Keratinocyte (primary cell): ENCODE measurements at regions not wholly inside any gene's neighbourhood (a gene's known extent, or its start where the extent isn't known, plus 50 kb on each side); places are given as distances from the start of the nearest gene placed in this dataset.

Source experiments
- DNase-seq: peaks from one replicate; pipeline ENCODE4 v3.0.0-alpha.2; 2011; ENCODE audit warnings: low read depth, missing footprints, low spot score
- FAIRE-seq: peaks from 2 replicates; lab custom pipeline; 2011; peaks lifted over from hg19 to GRCh38; lab: Jason Lieb, UNC
- H2AFZ ChIP-seq: 2 replicates; pipeline ENCODE4 v1.6.0; 2012; ENCODE audit warnings: low read length, control low read depth, inconsistent platforms; ENCODE audit not compliant: control insufficient read depth
- H3K27ac ChIP-seq: 2 replicates; pipeline ENCODE4 v1.5.1; 2011; ENCODE audit warnings: low read length; ENCODE audit not compliant: control insufficient read depth, insufficient read depth
- H3K27me3 ChIP-seq: 3 replicates; pipeline ENCODE4 v1.6.0; 2011; ENCODE audit warnings: low read length; ENCODE audit not compliant: control insufficient read depth, insufficient read depth; ENCODE audit errors: extremely low read depth
- H3K36me3 ChIP-seq, 2 experiments: 2 replicates in 1 of 2; 3 replicates in 1 of 2; pipeline ENCODE4 v1.5.1; 2011; ENCODE audit warnings: low read length in 2 of 2, mild to moderate bottlenecking in 1 of 2; ENCODE audit not compliant: control insufficient read depth in 2 of 2, insufficient read depth in 2 of 2; ENCODE audit errors: extremely low read depth in 1 of 2
- H3K4me1 ChIP-seq: 3 replicates; pipeline ENCODE4 v1.5.1; 2011; ENCODE audit warnings: low read length; ENCODE audit not compliant: control insufficient read depth, insufficient read depth; ENCODE audit errors: extremely low read depth
- H3K4me2 ChIP-seq: 3 replicates; pipeline ENCODE4 v1.6.0; 2011; ENCODE audit warnings: low read depth, low read length; ENCODE audit not compliant: control insufficient read depth, insufficient read depth; ENCODE audit errors: extremely low read depth
- H3K4me3 ChIP-seq, 3 experiments: fragments of 200-600 bp in 1 of 3; sonication (generic) in 1 of 3; 2 replicates in 2 of 3; 3 replicates in 1 of 3; pipeline ENCODE4 v1.5.1; 2011 to 2016; ENCODE audit warnings: low read length in 3 of 3, mild to moderate bottlenecking in 3 of 3, control low read depth in 2 of 3, inconsistent platforms in 1 of 3, low read depth in 1 of 3, mixed read lengths in 1 of 3, mixed run types in 1 of 3, moderate library complexity in 1 of 3; ENCODE audit not compliant: control insufficient read depth in 2 of 3, insufficient read depth in 2 of 3; ENCODE audit errors: extremely low read depth in 1 of 3
- H3K79me2 ChIP-seq: 2 replicates; pipeline ENCODE4 v1.6.0; 2012; ENCODE audit warnings: low read length; ENCODE audit not compliant: control insufficient read depth, insufficient read depth
- H3K9ac ChIP-seq: 3 replicates; pipeline ENCODE4 v1.6.0; 2011; ENCODE audit warnings: low read length; ENCODE audit not compliant: control insufficient read depth, insufficient read depth; ENCODE audit errors: extremely low read depth
- H3K9me1 ChIP-seq: 3 replicates; pipeline ENCODE4 v1.6.0; 2011; ENCODE audit warnings: low read length; ENCODE audit not compliant: control insufficient read depth, insufficient read depth; ENCODE audit errors: extremely low read depth
- H3K9me3 ChIP-seq: 2 replicates; pipeline ENCODE4 v1.5.1; 2012; ENCODE audit warnings: low read depth, low read length; ENCODE audit not compliant: control insufficient read depth
- H4K20me1 ChIP-seq: 3 replicates; pipeline ENCODE4 v1.6.0; 2011; ENCODE audit warnings: low read length; ENCODE audit not compliant: control insufficient read depth, insufficient read depth; ENCODE audit errors: extremely low read depth
- EZH2 ChIP-seq: IDR thresholded peaks from one replicate; pipeline ENCODE4 v1.6.1; 2012; ENCODE audit warnings: inconsistent platforms, mild to moderate bottlenecking, low read length, moderate library complexity
- dilution Hi-C: fragments of 300-500 bp; cut with MboI; formaldehyde crosslinking; loops from one replicate; pipeline ENCODE4 v1.7.0; 2020; ENCODE audit warnings: low sequenced_read_pairs; ENCODE audit not compliant: extremely low pct_ligation_motif_present
- TF ChIP-seq, protein P1 (sequence below), 3 experiments: IDR thresholded peaks in 1 of 3; conservative IDR thresholded peaks in 1 of 3; optimal IDR thresholded peaks in 1 of 3; 2 replicates in 2 of 3; 3 replicates in 1 of 3; pipeline versions ENCODE3 to v1.5.1; 2011; ENCODE audit warnings: low read length in 3 of 3, mild to moderate bottlenecking in 3 of 3, moderate library complexity in 2 of 3, control low read depth in 1 of 3, inconsistent platforms in 1 of 3; ENCODE audit not compliant: insufficient read depth in 2 of 3; ENCODE audit errors: extremely low read depth in 1 of 3

- H2AFZ ChIP-seq = no peak overlapping the region
- no peak overlapping the region for H3K4me3 ChIP-seq
- H3K9me1 ChIP-seq = no peaks in the 10 kb centered on the region
- H3K4me1 ChIP-seq = no peaks in the 10 kb centered on the region
- H3K9me3 ChIP-seq = no peaks in the 10 kb centered on the region
- no peaks in the 10 kb centered on the region for H3K79me2 ChIP-seq
- no peak overlapping the region for H3K4me2 ChIP-seq
- DNase-seq = no peak
- TF ChIP-seq, protein P1, sequence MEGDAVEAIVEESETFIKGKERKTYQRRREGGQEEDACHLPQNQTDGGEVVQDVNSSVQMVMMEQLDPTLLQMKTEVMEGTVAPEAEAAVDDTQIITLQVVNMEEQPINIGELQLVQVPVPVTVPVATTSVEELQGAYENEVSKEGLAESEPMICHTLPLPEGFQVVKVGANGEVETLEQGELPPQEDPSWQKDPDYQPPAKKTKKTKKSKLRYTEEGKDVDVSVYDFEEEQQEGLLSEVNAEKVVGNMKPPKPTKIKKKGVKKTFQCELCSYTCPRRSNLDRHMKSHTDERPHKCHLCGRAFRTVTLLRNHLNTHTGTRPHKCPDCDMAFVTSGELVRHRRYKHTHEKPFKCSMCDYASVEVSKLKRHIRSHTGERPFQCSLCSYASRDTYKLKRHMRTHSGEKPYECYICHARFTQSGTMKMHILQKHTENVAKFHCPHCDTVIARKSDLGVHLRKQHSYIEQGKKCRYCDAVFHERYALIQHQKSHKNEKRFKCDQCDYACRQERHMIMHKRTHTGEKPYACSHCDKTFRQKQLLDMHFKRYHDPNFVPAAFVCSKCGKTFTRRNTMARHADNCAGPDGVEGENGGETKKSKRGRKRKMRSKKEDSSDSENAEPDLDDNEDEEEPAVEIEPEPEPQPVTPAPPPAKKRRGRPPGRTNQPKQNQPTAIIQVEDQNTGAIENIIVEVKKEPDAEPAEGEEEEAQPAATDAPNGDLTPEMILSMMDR (optimal IDR thresholded peaks at IDR 0.05 in 1 of 3, IDR thresholded peaks at IDR 0.05 in 1 of 3, conservative IDR thresholded peaks at IDR 0.05 in 1 of 3; ENCODE audit: extremely low read depth in 1 of 3, insufficient read depth in 2 of 3, low read length in 3 of 3) = no peak
- no peak for TF ChIP-seq EZH2
- FAIRE-seq = no peak
- no peaks in the 10 kb centered on the region for H3K36me3 ChIP-seq
- H3K27ac ChIP-seq = no peak overlapping the region
- H3K9ac ChIP-seq = no peak overlapping the region
- dilution Hi-C loops = no loop called here
- H3K27me3 ChIP-seq = peaks cover 42% of the 10 kb centered on the region
- H4K20me1 ChIP-seq = no peaks in the 10 kb centered on the region
These were observed 73.8 kb upstream of the NEURL1B start for GRCh38 chr5:172567294-172567693.

- Histone ChIP-seq H3K27me3 (peaks cover 33% of the 10 kb centered on the region), H2AFZ (no peak overlapping the region), H4K20me1 (no peaks in the 10 kb centered on the region), H3K4me1 (peaks cover 9% of the 10 kb centered on the region), H3K27ac (no peak overlapping the region), H3K36me3 (no peaks in the 10 kb centered on the region), H3K9me3 (no peaks in the 10 kb centered on the region), H3K9me1 (no peaks in the 10 kb centered on the region), H3K79me2 (no peaks in the 10 kb centered on the region), H3K4me2 (no peak overlapping the region), H3K9ac (no peak overlapping the region), H3K4me3 (no peak overlapping the region)
- no peak for TF ChIP-seq EZH2
- TF ChIP-seq, protein P1 (optimal IDR thresholded peaks at IDR 0.05 in 1 of 3, IDR thresholded peaks at IDR 0.05 in 1 of 3, conservative IDR thresholded peaks at IDR 0.05 in 1 of 3; ENCODE audit: extremely low read depth in 1 of 3, insufficient read depth in 2 of 3, low read length in 3 of 3) = no peak
- FAIRE-seq (no peak), DNase-seq (no peak)
- dilution Hi-C loops = no loop called here
These were observed 75.0 kb upstream of the NEURL1B start for GRCh38 chr5:172565931-172566665.
